ENCODE measurements at regions not wholly inside any gene's neighbourhood (a gene's known extent, or its start where the extent isn't known, plus 50 kb on each side); places are given as distances from the start of the nearest gene placed in this dataset.

- Histone ChIP-seq H3K9me3 (replicated peaks in 1 of 3) (no peaks in the 10 kb centered on the region), H3K36me3 (replicated peaks in 1 of 2) (no peaks in the 10 kb centered on the region), H3K27ac (no peak overlapping the region), H3K27me3 (no peaks in the 10 kb centered on the region), H3K4me3 (no peak overlapping the region), H3K4me1 (replicated peaks in 1 of 2) (no peaks in the 10 kb centered on the region)
- intact Hi-C loops (cut with DNase I): no loop called here
- DNase-seq: no peak
- TF ChIP-seq, protein P1, sequence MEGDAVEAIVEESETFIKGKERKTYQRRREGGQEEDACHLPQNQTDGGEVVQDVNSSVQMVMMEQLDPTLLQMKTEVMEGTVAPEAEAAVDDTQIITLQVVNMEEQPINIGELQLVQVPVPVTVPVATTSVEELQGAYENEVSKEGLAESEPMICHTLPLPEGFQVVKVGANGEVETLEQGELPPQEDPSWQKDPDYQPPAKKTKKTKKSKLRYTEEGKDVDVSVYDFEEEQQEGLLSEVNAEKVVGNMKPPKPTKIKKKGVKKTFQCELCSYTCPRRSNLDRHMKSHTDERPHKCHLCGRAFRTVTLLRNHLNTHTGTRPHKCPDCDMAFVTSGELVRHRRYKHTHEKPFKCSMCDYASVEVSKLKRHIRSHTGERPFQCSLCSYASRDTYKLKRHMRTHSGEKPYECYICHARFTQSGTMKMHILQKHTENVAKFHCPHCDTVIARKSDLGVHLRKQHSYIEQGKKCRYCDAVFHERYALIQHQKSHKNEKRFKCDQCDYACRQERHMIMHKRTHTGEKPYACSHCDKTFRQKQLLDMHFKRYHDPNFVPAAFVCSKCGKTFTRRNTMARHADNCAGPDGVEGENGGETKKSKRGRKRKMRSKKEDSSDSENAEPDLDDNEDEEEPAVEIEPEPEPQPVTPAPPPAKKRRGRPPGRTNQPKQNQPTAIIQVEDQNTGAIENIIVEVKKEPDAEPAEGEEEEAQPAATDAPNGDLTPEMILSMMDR (IDR thresholded peaks at IDR 0.05): no peak
- TF ChIP-seq POLR2A (IDR thresholded peaks at IDR 0.05): no peak
- WGBS, 4 donors: 67 to 78% (median 74%) methylated on average over 1 of the region's 1 CpG
Measured at GRCh38 chr3:94686208-94686607, 623.3 kb downstream of the NSUN3 start.

DNA sequence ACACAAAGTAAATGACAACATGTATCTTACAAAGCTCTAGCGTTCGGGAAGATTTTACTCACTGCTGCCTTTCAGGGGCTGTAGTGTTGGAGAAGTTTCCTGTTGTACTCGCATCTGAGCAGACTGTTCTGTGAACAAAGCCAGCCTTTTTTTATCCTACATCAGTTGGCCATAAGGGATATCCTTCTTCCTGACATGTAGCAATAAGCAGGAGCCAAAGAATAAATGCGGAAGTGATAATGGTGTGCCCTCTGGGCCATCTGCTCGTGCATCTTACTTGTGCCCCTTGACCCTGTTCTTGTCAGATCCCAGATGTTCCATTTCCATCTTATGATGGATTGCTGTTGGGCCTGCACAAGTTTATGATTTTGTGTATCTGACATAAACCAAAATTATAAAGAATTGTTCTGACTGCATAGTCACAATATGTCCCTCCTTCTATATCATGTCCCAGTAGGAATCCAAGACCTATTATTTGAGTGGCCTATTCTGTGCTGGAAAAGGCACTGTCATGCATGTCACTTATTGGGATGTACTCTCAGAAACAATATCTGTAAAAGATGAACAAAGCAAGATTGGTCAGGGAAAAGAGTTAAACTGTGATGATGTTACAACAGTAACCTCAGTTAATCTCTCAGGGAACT, 631.3 kb downstream of the NSUN3 start:
- Histone ChIP-seq H3K27ac (no peak overlapping the region), H3K4me1 (replicated peaks in 1 of 2) (no peaks in the 10 kb centered on the region), H3K4me3 (no peak overlapping the region), H3K27me3 (no peaks in the 10 kb centered on the region), H3K9me3 (replicated peaks in 1 of 3) (no peaks in the 10 kb centered on the region), H3K36me3 (replicated peaks in 1 of 2) (no peaks in the 10 kb centered on the region)
- intact Hi-C loops (cut with DNase I): no loop called here
- 40 to 58% (median 47%) methylated on average over 5 of the region's 5 CpGs for WGBS, 4 donors
- DNase-seq: no peak
- TF ChIP-seq, protein P1 (IDR thresholded peaks at IDR 0.05): no peak
- TF ChIP-seq POLR2A (IDR thresholded peaks at IDR 0.05): no peak

GRCh38 chr3:94694894-94695293, 632.0 kb downstream of the NSUN3 start:
- intact Hi-C loops (cut with DNase I): no loop called here
- Histone ChIP-seq H3K36me3 (replicated peaks in 1 of 2) (no peaks in the 10 kb centered on the region), H3K27ac (no peak overlapping the region), H3K4me3 (no peak overlapping the region), H3K9me3 (replicated peaks in 1 of 3) (no peaks in the 10 kb centered on the region), H3K27me3 (no peaks in the 10 kb centered on the region), H3K4me1 (replicated peaks in 1 of 2) (no peaks in the 10 kb centered on the region)
- WGBS, 4 donors: 57 to 68% (median 60%) methylated on average over 2 of the region's 2 CpGs
- no peak for DNase-seq
- no peak for TF ChIP-seq POLR2A (IDR thresholded peaks at IDR 0.05)
- TF ChIP-seq, protein P1 (IDR thresholded peaks at IDR 0.05): no peak

- no peak for DNase-seq
- Histone ChIP-seq H3K9me3 (replicated peaks in 1 of 3) (no peaks in the 10 kb centered on the region), H3K4me3 (no peak overlapping the region), H3K36me3 (replicated peaks in 1 of 2) (no peaks in the 10 kb centered on the region), H3K27ac (no peak overlapping the region), H3K27me3 (no peaks in the 10 kb centered on the region), H3K4me1 (replicated peaks in 1 of 2) (no peaks in the 10 kb centered on the region)
- WGBS, 4 donors: 48 to 72% (median 58%) methylated on average over 3 of the region's 3 CpGs
- no peak for TF ChIP-seq POLR2A (IDR thresholded peaks at IDR 0.05)
- TF ChIP-seq, protein P1 (IDR thresholded peaks at IDR 0.05): no peak
- intact Hi-C loops (cut with DNase I): no loop called here
Measured at GRCh38 chr3:94704467-94704866, 641.6 kb downstream of the NSUN3 start.
